Brain microvascular endothelial cell (primary cell): ENCODE measurements at regions not wholly inside any gene's neighbourhood (a gene's known extent, or its start where the extent isn't known, plus 50 kb on each side); places are given as distances from the start of the nearest gene placed in this dataset.

Experiments
- DNase-seq: peaks from one replicate; pipeline ENCODE4 v3.0.0-alpha.2; 2020
- H3K27ac ChIP-seq: fragments of 250-450 bp; sonication (Bioruptor Pico); 2 replicates; pipeline ENCODE4 v1.5.1; 2020; ENCODE audit warnings: mild to moderate bottlenecking, moderate library complexity
- H3K27me3 ChIP-seq: fragments of 250-450 bp; sonication (Bioruptor Pico); replicated peaks from 2 replicates; pipeline ENCODE4 v1.5.1; 2020; ENCODE audit warnings: mild to moderate bottlenecking
- H3K36me3 ChIP-seq: fragments of 250-450 bp; sonication (Bioruptor Pico); replicated peaks from 2 replicates; pipeline ENCODE4 v1.5.1; 2020; ENCODE audit warnings: mild to moderate bottlenecking
- H3K4me3 ChIP-seq: 2 replicates; pipeline ENCODE4 v1.5.1; 2011; ENCODE audit warnings: low read depth, mild to moderate bottlenecking, control low read depth, low read length, moderate library complexity
- in situ Hi-C: cut with HindIII; loops from 2 replicates; pipeline ENCODE4 v1.10.0; 2017; ENCODE audit warnings: low sequenced_read_pairs, low pct_ligation_motif_present
- TF ChIP-seq, protein P1 (sequence below): IDR thresholded peaks from 2 replicates; pipeline ENCODE4 v1.5.1; 2011; ENCODE audit warnings: low read depth, mild to moderate bottlenecking, moderate library complexity, low read length, control low read depth, inconsistent platforms; ENCODE audit errors: missing control alignments

DNA sequence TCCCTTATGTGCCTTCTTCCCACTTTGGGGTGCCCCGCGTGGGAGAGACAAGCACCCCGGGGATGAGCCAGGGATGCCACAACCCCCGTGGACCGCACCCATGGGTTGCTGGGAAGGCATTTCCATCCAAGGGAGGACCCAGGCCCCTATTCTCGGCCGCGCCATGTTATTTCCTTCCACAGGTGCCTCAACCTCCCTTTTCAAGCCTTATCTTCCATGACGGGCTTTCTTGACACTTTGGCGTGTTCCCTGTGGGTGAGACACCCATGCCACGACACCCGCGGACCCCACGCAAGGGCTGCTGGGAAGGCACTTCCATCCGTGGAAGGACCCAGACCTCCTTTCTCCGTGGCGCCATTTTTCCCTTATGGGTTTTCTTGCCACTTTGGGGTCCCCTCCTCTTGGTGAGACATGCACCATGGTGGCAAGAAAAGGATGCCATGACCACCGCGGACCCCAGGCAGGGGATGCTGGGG is 269.2 kb downstream of the ALG10 start:
- DNase-seq, result no peak
- H3K27ac ChIP-seq, result no peak overlapping the region
- in situ Hi-C loops, result no loop called here
- H3K27me3 ChIP-seq, result no peaks in the 10 kb centered on the region
- H3K36me3 ChIP-seq, result no peaks in the 10 kb centered on the region
- H3K4me3 ChIP-seq, result no peak overlapping the region
- TF ChIP-seq, protein P1, sequence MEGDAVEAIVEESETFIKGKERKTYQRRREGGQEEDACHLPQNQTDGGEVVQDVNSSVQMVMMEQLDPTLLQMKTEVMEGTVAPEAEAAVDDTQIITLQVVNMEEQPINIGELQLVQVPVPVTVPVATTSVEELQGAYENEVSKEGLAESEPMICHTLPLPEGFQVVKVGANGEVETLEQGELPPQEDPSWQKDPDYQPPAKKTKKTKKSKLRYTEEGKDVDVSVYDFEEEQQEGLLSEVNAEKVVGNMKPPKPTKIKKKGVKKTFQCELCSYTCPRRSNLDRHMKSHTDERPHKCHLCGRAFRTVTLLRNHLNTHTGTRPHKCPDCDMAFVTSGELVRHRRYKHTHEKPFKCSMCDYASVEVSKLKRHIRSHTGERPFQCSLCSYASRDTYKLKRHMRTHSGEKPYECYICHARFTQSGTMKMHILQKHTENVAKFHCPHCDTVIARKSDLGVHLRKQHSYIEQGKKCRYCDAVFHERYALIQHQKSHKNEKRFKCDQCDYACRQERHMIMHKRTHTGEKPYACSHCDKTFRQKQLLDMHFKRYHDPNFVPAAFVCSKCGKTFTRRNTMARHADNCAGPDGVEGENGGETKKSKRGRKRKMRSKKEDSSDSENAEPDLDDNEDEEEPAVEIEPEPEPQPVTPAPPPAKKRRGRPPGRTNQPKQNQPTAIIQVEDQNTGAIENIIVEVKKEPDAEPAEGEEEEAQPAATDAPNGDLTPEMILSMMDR, result no peak

DNA sequence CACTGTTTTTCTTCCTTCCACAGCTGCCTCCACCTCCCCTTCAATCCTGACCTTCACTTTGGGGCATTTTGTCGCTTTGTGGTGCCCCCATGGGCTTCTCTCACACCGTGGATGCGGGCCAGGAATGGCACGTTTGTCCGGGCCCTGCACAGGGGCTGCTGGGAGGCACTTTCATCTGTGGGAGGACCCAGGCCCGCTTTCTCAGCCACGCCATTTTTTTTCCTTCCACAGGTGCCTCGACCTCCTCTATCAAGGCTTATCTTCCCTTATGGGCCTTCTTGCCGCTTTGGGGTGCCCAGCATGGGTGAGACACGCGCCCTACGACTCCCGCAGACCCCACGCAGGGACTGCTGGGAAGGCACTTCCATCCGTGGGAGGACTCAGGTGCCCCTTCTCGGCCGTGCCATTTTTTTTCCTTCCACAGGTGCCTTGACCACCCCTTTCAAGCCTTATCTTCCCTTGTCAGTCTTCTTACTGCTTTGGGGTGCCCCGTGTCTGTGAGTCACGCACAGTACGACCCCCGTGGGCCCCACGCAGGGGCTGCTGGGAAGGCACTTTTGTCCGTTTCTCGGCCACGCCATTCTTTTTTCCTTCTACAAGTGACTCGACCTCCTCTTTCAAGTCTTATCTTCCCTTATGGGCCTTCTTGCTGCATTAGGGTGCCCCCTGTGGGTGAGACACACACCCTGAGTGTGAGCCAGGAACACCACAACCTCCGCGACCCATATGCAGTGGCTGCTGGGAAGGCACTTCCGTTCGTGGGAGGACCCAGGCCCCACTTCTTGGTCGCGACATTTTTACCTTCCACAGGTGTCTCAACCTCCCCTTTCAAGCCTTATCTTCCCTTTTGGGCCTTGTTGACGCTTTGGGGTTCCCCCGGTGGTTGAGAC is 270.7 kb downstream of the ALG10 start:
- in situ Hi-C loops, result no loop called here
- Histone ChIP-seq H3K4me3 (no peak overlapping the region), H3K27me3 (no peaks in the 10 kb centered on the region), H3K36me3 (no peaks in the 10 kb centered on the region), H3K27ac (no peak overlapping the region)
- TF ChIP-seq, protein P1, result no peak
- no peak for DNase-seq

DNA sequence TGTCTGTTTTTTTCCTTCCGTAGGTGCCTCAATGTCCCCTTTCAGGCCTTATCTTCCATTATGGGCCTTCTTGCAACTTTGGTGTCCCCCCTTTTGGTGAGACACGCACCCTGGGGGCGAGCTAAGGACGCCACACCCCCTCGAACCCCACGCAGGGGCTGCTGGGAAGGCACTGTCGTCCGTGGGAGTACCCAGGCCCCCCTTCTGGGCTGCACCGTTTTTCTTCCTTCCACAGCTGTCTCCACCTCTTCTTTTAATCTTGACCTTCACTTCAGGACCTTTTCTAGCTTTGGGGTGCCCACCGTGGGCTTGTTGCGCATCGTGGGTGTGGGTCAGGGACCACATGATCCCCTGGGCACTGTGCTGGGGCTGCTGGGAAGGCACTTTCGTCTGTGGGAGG is 271.8 kb downstream of the ALG10 start:
- TF ChIP-seq, protein P1, result no peak
- DNase-seq, result no peak
- in situ Hi-C loops, result no loop called here

DNA sequence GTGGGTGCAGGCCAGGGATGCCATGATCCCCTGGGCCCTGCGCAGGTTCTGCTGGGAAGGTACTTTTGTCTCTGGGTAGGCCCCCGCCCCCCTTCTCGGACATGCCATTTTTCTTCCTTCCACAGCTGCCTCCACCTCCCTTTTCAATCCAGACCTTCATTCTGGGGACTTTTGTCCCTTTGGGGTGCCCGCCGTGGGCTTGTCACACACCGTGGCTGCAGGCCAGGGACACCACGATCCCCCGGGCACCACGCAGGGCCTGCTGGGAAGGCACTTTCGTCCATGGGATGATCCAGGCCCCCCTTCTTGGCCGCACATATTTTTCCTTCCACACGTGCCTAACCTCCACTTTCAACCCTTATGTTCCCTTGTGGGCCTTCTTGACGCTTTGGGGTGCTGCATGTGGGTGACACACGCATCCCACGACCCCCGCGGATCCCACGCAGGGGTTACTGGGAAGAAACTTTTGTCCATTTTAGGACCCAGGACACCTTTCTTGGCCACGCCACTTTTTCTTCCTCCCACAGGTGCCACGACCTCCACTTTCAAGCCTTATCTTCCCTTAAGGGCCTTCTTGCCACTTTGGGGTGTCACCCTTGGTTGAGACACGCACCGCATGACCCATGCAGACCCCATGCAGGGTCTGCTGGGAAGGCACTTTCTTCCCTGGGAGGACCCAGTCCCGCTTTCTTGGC is 272.5 kb downstream of the ALG10 start:
- Histone ChIP-seq H3K4me3 (no peak overlapping the region), H3K27me3 (no peaks in the 10 kb centered on the region), H3K27ac (no peak overlapping the region), H3K36me3 (no peaks in the 10 kb centered on the region)
- TF ChIP-seq, protein P1, result no peak
- in situ Hi-C loops, result no loop called here
- DNase-seq, result no peak

More for the DNA sequence above, 271.8 kb downstream of the ALG10 start:
- Histone ChIP-seq H3K27me3 (no peaks in the 10 kb centered on the region), H3K27ac (no peak overlapping the region), H3K36me3 (no peaks in the 10 kb centered on the region), H3K4me3 (no peak overlapping the region)

DNA sequence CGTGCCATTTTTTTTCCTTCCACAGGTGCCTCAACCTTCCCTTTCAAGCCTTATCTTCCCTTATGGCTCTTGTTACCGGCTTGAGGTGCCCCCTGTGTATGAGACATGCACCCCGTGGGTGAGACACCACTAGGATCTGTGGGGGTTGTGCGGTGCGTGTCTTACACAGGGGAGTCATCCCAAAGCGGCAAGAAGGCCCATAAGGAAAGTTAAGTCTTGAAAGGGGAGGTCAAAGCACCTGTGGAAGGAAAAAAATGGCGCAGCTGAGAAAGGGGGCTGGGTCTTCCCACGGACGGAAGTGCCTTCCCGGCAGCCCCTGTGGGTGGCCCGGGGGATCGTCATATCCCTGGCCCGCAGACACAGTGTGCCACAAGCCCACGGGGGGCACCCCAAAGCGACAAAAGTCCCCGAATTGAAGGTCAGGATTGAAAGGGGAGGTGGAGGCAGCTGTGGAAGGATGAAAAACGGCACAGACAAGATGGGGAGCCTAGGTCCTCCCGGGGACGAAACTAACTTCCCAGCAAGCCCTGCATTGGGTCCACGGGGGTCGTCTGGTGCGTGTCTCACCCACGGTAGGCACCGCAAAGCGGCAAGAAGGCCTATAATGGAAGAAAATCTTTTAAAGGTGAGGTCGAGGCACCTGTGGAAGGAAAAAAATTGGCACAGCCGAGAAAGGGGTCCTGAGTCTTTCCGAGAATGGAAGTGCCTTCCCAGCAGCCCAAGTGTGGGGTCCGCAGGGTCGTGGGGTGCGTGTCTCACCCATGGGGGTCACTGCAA is 273.3 kb downstream of the ALG10 start:
- Histone ChIP-seq H3K4me3 (no peak overlapping the region), H3K27ac (no peak overlapping the region), H3K27me3 (no peaks in the 10 kb centered on the region), H3K36me3 (no peaks in the 10 kb centered on the region)
- in situ Hi-C loops, result no loop called here
- TF ChIP-seq, protein P1, result no peak
- no peak for DNase-seq
